ENCODE measurements at regions not wholly inside any gene's neighbourhood (a gene's known extent, or its start where the extent isn't known, plus 50 kb on each side); places are given as distances from the start of the nearest gene placed in this dataset.

- DNase-seq (ENCODE audit: low read depth) = no peak
- H3K4me3 ChIP-seq (ENCODE audit: low read depth, low read length) = no peak overlapping the region
- TF ChIP-seq POLR2A (IDR thresholded peaks at IDR 0.05; ENCODE audit: extremely low read depth, insufficient read length) (no peak), MYC (IDR thresholded peaks at IDR 0.05; ENCODE audit: low read depth, low read length) (no peak)
- TF ChIP-seq, protein P1, sequence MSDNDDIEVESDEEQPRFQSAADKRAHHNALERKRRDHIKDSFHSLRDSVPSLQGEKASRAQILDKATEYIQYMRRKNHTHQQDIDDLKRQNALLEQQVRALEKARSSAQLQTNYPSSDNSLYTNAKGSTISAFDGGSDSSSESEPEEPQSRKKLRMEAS (IDR thresholded peaks at IDR 0.05; ENCODE audit: low read depth, low read length) = no peak
- TF ChIP-seq, protein P2, sequence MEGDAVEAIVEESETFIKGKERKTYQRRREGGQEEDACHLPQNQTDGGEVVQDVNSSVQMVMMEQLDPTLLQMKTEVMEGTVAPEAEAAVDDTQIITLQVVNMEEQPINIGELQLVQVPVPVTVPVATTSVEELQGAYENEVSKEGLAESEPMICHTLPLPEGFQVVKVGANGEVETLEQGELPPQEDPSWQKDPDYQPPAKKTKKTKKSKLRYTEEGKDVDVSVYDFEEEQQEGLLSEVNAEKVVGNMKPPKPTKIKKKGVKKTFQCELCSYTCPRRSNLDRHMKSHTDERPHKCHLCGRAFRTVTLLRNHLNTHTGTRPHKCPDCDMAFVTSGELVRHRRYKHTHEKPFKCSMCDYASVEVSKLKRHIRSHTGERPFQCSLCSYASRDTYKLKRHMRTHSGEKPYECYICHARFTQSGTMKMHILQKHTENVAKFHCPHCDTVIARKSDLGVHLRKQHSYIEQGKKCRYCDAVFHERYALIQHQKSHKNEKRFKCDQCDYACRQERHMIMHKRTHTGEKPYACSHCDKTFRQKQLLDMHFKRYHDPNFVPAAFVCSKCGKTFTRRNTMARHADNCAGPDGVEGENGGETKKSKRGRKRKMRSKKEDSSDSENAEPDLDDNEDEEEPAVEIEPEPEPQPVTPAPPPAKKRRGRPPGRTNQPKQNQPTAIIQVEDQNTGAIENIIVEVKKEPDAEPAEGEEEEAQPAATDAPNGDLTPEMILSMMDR (IDR thresholded peaks at IDR 0.05; ENCODE audit: low read depth, low read length) = no peak
These were observed 441.0 kb downstream of the PTPRU start for GRCh38 chr1:29677028-29678024.

GRCh38 chr1:29676496-29676895, 440.2 kb downstream of the PTPRU start:
- H3K4me3 ChIP-seq (ENCODE audit: low read depth, low read length) = no peak overlapping the region
- no peak for DNase-seq (ENCODE audit: low read depth)

DNA sequence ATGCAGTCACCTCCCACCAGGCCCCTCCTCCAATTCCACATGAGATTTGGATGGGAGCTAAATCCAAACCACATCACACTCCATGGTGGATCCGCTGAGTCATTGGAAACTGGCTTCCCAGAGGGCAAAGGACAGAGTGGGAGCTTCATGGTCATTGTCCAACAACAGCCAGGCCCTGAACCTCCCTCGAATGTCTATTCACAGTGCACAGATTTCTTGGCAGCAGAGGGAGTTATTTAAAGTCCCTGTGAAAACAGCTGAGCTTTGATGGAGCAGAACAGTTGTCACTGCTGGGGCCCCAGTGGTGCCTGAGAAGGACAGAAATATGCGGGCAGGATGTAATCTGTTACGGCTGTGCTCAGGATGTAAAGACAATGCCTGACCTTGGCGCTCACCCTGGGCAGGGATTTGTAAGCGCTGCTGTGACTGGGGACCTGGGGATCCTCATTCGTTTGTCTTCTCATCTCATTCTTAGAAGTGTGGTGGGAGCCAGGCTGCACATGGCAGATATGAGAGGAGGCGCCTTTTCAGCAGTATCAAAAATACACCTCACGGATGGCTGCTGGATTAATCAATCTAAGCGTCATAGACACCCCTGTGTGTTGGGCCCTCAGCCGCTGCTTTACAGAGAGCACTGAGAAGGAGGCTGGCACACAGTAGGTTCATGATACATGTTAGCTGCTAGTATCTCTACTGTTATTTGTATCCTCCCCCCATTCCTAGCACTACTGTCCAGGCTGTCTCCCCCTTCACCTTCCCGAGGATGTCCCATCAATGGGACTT, 439.4 kb downstream of the PTPRU start:
- TF ChIP-seq, protein P2 (IDR thresholded peaks at IDR 0.05; ENCODE audit: low read depth, low read length) = no peak
- no peak for TF ChIP-seq MYC (IDR thresholded peaks at IDR 0.05; ENCODE audit: low read depth, low read length)
- TF ChIP-seq, protein P1 (IDR thresholded peaks at IDR 0.05; ENCODE audit: low read depth, low read length) = no peak
- TF ChIP-seq POLR2A (IDR thresholded peaks at IDR 0.05; ENCODE audit: extremely low read depth, insufficient read length) = no peak
- H3K4me3 ChIP-seq (ENCODE audit: low read depth, low read length) = no peak overlapping the region
- DNase-seq (ENCODE audit: low read depth) = no peak

More at GRCh38 chr1:29676496-29676895, 440.2 kb downstream of the PTPRU start:
- TF ChIP-seq MYC (IDR thresholded peaks at IDR 0.05; ENCODE audit: low read depth, low read length) (no peak), POLR2A (IDR thresholded peaks at IDR 0.05; ENCODE audit: extremely low read depth, insufficient read length) (no peak)
- TF ChIP-seq, protein P1 (IDR thresholded peaks at IDR 0.05; ENCODE audit: low read depth, low read length) = no peak
- TF ChIP-seq, protein P2 (IDR thresholded peaks at IDR 0.05; ENCODE audit: low read depth, low read length) = no peak

- TF ChIP-seq, protein P2 (IDR thresholded peaks at IDR 0.05; ENCODE audit: low read depth, low read length) = no peak
- TF ChIP-seq, protein P1 (IDR thresholded peaks at IDR 0.05; ENCODE audit: low read depth, low read length) = no peak
- TF ChIP-seq POLR2A (IDR thresholded peaks at IDR 0.05; ENCODE audit: extremely low read depth, insufficient read length) (no peak), MYC (IDR thresholded peaks at IDR 0.05; ENCODE audit: low read depth, low read length) (no peak)
- H3K4me3 ChIP-seq (ENCODE audit: low read depth, low read length) = no peak overlapping the region
- DNase-seq (ENCODE audit: low read depth) = no peak
These were observed 438.5 kb downstream of the PTPRU start for GRCh38 chr1:29674627-29675326.

Data from NB4 (cell line).